ENCODE measurements at regions not wholly inside any gene's neighbourhood (a gene's known extent, or its start where the extent isn't known, plus 50 kb on each side); places are given as distances from the start of the nearest gene placed in this dataset.

- no peaks in the 10 kb centered on the region for H3K9me3 ChIP-seq
- H3K4me3 ChIP-seq, result no peak overlapping the region
- H3K27me3 ChIP-seq, result no peaks in the 10 kb centered on the region
- no peak for DNase-seq
- H3K36me3 ChIP-seq, result no peaks in the 10 kb centered on the region
Observed at GRCh38 chr3:103089758-103090157, 654.9 kb downstream of the ZPLD1 start.

DNA sequence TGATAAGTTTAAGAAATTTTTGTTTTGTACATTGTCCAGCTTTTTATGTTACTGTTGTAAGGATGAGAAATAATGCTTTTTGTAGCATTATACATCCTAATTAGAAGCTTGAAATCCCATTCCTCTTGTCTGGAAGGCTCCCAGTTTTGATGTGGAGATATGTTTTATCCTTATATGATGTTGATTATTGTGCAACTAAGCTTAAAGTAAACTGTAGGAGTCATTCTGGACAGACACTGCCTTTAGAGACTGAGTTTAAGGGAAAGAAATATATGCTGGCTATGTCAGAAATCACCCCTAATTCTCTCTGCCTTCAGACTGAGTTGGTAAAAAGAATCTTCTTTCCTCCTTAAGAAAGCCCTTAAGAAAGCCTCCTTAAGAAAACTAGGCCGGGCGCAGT, 670.4 kb downstream of the ZPLD1 start:
- DNase-seq, result no peak
- H3K9me3 ChIP-seq, result no peaks in the 10 kb centered on the region
- no peaks in the 10 kb centered on the region for H3K27me3 ChIP-seq
- no peaks in the 10 kb centered on the region for H3K36me3 ChIP-seq
- H3K4me3 ChIP-seq, result no peak overlapping the region

- Histone ChIP-seq H3K36me3 (no peaks in the 10 kb centered on the region), H3K27me3 (no peaks in the 10 kb centered on the region), H3K4me3 (no peak overlapping the region), H3K9me3 (no peaks in the 10 kb centered on the region)
- DNase-seq, result no peak
Observed at GRCh38 chr3:103112273-103112672, 677.5 kb downstream of the ZPLD1 start.

- Histone ChIP-seq H3K27me3 (no peaks in the 10 kb centered on the region), H3K9me3 (no peaks in the 10 kb centered on the region), H3K4me3 (no peak overlapping the region), H3K36me3 (no peaks in the 10 kb centered on the region)
- peak; percentile 23 for DNase-seq
Observed at GRCh38 chr3:103126115-103126514, 691.3 kb downstream of the ZPLD1 start.

DNA sequence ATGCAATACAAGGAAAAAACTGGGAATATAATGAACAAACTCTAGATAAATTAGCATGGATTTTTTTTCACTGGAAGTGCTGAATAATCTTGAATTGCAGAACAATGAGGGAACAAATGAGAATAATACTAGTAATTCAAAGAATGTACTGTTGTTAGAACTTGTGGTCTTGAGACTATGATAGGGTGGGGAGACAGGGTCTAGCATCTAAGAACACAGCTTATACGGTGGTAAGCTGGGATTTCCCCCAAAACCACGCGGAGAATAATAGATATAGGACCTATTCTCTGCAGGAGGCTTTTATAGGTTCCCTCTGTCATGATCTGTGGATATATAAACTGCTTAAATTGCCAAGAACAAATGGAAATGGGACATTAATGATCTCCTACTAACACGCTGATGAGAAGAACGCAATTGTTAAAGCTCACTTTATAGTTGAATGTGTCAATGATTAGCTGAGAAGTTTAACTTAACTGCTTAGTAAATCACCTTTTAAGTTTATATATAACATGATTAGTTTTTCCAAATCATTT, 692.3 kb downstream of the ZPLD1 start:
- no peaks in the 10 kb centered on the region for H3K36me3 ChIP-seq
- H3K27me3 ChIP-seq, result no peaks in the 10 kb centered on the region
- H3K4me3 ChIP-seq, result no peak overlapping the region
- no peaks in the 10 kb centered on the region for H3K9me3 ChIP-seq
- no peak for DNase-seq

- Histone ChIP-seq H3K36me3 (no peaks in the 10 kb centered on the region), H3K27me3 (no peaks in the 10 kb centered on the region), H3K4me3 (no peak overlapping the region), H3K9me3 (no peaks in the 10 kb centered on the region)
- no peak for DNase-seq
Observed at GRCh38 chr3:103127737-103128136, 692.9 kb downstream of the ZPLD1 start.

DNA sequence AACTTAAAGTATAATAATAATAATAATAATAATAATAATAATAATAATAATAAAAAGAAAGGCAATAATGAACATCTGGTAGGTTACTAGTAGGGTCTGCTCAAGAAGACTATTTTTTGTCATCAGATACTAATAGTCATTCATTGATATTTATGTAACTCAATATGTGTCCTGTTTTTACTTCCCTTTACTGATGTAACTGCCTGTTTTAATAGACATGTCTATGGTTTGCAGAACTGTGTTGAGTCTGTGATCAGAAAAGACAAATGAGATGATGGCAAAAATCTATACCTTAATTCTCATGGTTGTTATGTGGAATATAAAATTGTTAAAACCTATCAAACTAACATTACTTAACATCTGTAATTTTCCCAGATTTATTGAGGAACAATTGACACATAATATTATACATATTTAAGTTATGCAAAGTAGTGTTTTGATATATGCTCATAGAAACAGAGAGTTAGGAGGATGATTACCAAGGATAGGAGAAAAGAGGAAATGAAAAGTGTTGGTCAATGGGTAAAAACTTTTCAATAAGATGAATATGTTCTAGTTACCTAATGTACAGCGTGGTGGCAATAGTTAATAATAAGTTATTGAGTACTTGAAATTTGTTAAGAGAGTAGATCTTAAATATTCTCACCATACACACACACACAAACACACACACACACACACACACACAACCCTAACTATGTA, 699.4 kb downstream of the ZPLD1 start:
- Histone ChIP-seq H3K36me3 (no peaks in the 10 kb centered on the region), H3K9me3 (no peaks in the 10 kb centered on the region), H3K4me3 (no peak overlapping the region), H3K27me3 (no peaks in the 10 kb centered on the region)
- no peak for DNase-seq

GRCh38 chr3:103136621-103137020, 701.8 kb downstream of the ZPLD1 start:
- Histone ChIP-seq H3K9me3 (no peaks in the 10 kb centered on the region), H3K27me3 (no peaks in the 10 kb centered on the region), H3K36me3 (no peaks in the 10 kb centered on the region), H3K4me3 (no peak overlapping the region)
- DNase-seq, result no peak

DNA sequence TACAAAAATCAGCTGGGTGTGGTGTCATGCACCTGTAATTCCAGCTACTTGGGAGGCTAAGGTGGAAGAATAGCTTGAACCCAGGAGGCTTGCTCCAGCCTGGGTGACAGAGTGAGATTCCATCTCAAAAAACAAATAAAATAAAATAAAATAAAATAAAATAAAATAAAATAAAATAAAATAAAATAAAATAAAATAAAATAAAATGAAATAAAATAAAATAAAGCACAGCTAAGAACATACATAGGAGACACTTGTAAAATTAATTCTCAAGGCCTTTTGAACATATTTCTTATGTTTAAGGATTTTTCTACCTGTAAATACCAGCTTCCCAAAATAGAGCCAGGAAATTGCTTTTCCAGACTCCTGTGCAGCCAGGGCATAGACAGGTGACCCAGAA, 703.0 kb downstream of the ZPLD1 start:
- H3K27me3 ChIP-seq, result no peaks in the 10 kb centered on the region
- no peaks in the 10 kb centered on the region for H3K36me3 ChIP-seq

DNA sequence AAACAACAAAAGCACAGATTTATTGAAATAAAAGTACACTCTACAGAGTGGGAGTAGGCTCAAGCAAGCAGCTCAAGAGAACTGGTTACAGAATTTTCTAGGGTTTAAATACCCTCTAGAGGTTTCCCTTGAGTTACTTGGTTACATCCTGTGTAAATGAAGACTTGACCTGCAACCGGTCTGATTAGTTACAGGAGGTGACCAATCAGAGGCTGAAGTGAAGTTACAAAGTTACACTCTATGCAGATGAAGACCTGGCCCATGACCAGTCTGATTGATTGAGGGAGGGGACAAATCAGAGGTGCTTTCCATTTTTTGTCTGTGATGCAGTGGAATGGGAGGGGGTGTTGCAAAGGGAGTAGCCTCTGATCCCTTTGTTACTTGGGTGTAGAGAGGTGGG, 723.4 kb downstream of the ZPLD1 start:
- no peak for DNase-seq
- Histone ChIP-seq H3K27me3 (no peaks in the 10 kb centered on the region), H3K36me3 (no peaks in the 10 kb centered on the region), H3K9me3 (peaks cover 3% of the 10 kb centered on the region; the same call in 1 of the 2 replicates), H3K4me3 (no peak overlapping the region)

More for the DNA sequence above, 703.0 kb downstream of the ZPLD1 start:
- DNase-seq, result no peak
- Histone ChIP-seq H3K9me3 (no peaks in the 10 kb centered on the region), H3K4me3 (no peak overlapping the region)

DNA sequence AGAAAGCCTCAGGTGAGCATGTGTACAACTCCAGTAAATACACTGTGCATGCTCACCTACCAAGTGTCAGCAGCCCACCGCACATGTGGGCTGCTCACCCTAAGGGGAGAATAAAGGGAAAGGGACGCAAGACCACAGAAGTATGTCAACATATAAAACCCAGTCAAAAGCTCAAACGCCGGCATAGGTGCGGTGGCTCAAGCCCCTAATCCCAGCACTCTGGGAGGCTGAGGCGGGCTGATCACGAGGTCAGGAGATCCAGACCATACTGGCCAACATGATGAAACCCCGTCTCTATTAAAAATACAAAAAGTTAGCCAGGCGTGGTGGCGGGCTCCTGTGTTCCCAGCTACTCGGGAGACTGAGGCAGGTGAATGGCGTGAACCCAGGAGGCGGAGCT, 732.1 kb downstream of the ZPLD1 start:
- no peaks in the 10 kb centered on the region for H3K36me3 ChIP-seq
- no peaks in the 10 kb centered on the region for H3K9me3 ChIP-seq
- no peak for DNase-seq
- H3K27me3 ChIP-seq, result no peaks in the 10 kb centered on the region
- no peak overlapping the region for H3K4me3 ChIP-seq

DNA sequence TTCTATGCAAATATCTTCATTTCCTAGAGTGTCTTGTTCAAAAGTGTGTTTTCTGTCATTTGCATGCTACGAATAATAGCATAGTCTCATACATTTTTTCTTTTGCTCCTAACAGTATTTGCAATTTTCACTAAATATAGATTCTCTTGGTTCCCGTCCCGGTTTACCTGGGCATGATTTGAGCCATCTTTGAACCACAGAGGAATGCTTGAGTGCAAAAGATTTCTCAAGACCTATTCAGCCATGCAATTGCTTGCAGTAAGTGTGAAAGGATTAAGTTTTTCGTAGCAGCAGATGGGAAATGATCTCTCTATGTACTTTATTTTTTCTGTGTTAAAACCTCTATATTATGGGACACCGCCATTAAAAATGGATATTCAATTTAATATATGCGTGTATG, 733.0 kb downstream of the ZPLD1 start:
- Histone ChIP-seq H3K36me3 (no peaks in the 10 kb centered on the region), H3K4me3 (no peak overlapping the region), H3K9me3 (no peaks in the 10 kb centered on the region), H3K27me3 (no peaks in the 10 kb centered on the region)
- no peak for DNase-seq

- Histone ChIP-seq H3K9me3 (no peaks in the 10 kb centered on the region), H3K36me3 (no peaks in the 10 kb centered on the region), H3K27me3 (no peaks in the 10 kb centered on the region), H3K4me3 (no peak overlapping the region)
- DNase-seq, result no peak
Observed at GRCh38 chr3:103169289-103169688, 734.5 kb downstream of the ZPLD1 start.

DNA sequence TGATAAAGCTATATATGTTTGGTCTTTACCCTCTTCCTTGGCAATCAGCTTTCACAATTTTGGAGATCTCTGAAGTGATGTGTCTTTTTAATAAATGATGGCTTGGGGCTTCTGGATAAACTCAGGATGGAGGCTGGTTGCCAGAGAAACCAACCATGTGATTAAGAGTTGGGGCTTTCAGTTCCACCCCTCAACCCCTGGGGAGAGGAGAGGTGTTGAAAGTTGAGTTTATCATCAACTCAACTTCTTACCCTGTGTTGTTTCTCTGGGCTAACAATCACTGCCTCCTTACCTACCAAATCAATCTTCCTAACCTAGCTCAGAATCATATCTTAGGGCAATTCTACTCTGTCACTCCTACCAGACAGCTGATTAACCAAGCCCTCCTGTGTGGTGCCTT, 735.8 kb downstream of the ZPLD1 start:
- no peak overlapping the region for H3K4me3 ChIP-seq
- no peaks in the 10 kb centered on the region for H3K9me3 ChIP-seq
- no peaks in the 10 kb centered on the region for H3K36me3 ChIP-seq
- DNase-seq, result no peak
- no peaks in the 10 kb centered on the region for H3K27me3 ChIP-seq

GRCh38 chr3:103173940-103174339, 739.1 kb downstream of the ZPLD1 start:
- H3K4me3 ChIP-seq, result no peak overlapping the region
- DNase-seq, result no peak
- peaks cover 3% of the 10 kb centered on the region for H3K9me3 ChIP-seq

GRCh38 chr3:103181160-103181559, 746.3 kb downstream of the ZPLD1 start:
- H3K27me3 ChIP-seq, result no peaks in the 10 kb centered on the region
- H3K9me3 ChIP-seq, result peaks cover 3% of the 10 kb centered on the region
- no peaks in the 10 kb centered on the region for H3K36me3 ChIP-seq
- peak; percentile 25 for DNase-seq
- H3K4me3 ChIP-seq, result no peak overlapping the region

More at GRCh38 chr3:103173940-103174339, 739.1 kb downstream of the ZPLD1 start:
- no peaks in the 10 kb centered on the region for H3K36me3 ChIP-seq
- no peaks in the 10 kb centered on the region for H3K27me3 ChIP-seq

- no peak for DNase-seq
- Histone ChIP-seq H3K36me3 (no peaks in the 10 kb centered on the region), H3K4me3 (no peak overlapping the region), H3K9me3 (no peaks in the 10 kb centered on the region), H3K27me3 (no peaks in the 10 kb centered on the region; the same call in 1 of the 2 replicates)
Observed at GRCh38 chr3:103184772-103185171, 750.0 kb downstream of the ZPLD1 start.

- no peaks in the 10 kb centered on the region for H3K36me3 ChIP-seq
- H3K9me3 ChIP-seq, result no peaks in the 10 kb centered on the region
- H3K27me3 ChIP-seq, result no peaks in the 10 kb centered on the region; the same call in 1 of the 2 replicates
- no peak overlapping the region for H3K4me3 ChIP-seq
- no peak for DNase-seq
Observed at GRCh38 chr3:103189941-103190340, 755.1 kb downstream of the ZPLD1 start.
